ENCODE measurements at regions not wholly inside any gene's neighbourhood (a gene's known extent, or its start where the extent isn't known, plus 50 kb on each side); places are given as distances from the start of the nearest gene placed in this dataset.
"Not testable (repeated sequence)": the region's sequence is repeated elsewhere in the genome, so short reads cannot be mapped to it uniquely, and the experiment has no call there.

DNA sequence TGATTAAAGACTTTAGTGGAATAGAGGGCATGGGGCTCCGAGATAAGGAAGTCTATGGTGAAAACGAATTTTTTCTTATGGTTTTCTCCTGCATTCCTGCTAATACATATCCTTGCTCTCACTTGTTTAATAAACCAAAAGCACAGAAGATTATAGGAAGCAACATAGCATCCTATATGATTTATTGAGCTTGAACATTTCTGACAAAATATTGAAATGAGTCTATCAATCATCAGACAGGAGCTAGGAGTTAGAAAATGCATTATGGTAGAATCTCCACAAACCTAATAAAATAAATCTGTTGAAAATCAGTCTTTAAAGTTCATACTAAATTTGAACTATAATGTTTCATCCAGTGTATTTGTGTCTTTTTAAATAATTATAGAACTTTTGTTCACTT is 554.6 kb upstream of the RGMB start:
- no peak overlapping the region for H3K27ac Mint-ChIP-seq
- DNase-seq (no peak), ATAC-seq (no peak)
- no peaks in the 10 kb centered on the region for H3K36me3 Mint-ChIP-seq (ENCODE audit: low read depth)
- no peak overlapping the region for H3K4me3 Mint-ChIP-seq
- H3K27me3 Mint-ChIP-seq = peaks cover 5% of the 10 kb centered on the region
- H3K4me1 Mint-ChIP-seq = no peaks in the 10 kb centered on the region
- no peaks in the 10 kb centered on the region for H3K9me3 ChIP-seq (ENCODE audit: control insufficient read depth, low read length, poor library complexity, severe bottlenecking)

DNA sequence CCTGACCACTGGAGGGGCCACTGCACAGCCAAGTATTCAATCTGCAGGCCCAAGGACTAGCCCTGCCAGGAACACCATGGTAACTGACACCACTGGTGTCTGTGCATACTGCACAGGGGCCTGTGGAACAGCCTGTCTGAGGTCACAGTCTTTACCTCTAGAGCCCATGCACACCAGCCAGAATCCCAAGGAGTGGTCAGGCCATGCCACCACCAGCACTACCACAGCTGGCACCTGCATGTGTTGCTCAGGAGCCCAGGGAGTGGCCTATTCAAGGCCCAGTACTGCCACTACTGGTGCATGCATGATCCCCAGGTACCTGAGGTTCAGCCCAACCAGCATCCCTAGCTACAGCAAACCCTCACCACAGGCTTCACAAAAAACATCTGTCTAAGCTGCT is 546.0 kb upstream of the RGMB start:
- Mint-ChIP-seq H3K36me3 (ENCODE audit: low read depth) (no peaks in the 10 kb centered on the region), H3K27ac (no peak overlapping the region), H3K4me3 (no peak overlapping the region), H3K4me1 (no peaks in the 10 kb centered on the region), H3K27me3 (no peaks in the 10 kb centered on the region)
- DNase-seq (no peak), ATAC-seq (no peak)
- H3K9me3 ChIP-seq (ENCODE audit: control insufficient read depth, low read length, poor library complexity, severe bottlenecking) = peaks cover 2% of the 10 kb centered on the region

DNA sequence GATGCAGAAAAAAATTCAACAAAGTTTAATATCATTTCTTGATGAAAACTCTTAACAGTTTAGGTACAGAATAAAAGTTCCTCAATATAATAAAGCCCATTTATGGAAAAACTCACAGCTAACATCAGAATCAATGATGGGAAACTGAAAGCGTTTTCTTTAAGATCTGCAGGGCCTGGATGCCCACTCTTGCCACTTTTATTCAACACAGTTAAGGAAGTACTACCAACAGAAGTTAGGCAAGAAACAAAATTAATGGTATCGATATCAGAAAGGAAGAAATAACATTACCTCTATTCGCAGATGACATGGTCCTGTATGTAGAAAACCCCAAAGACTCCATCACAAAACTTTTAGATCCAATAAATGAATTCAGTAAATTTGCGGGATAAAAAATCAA is 542.4 kb upstream of the RGMB start:
- Mint-ChIP-seq H3K27ac (no peak overlapping the region), H3K27me3 (no peaks in the 10 kb centered on the region), H3K4me3 (no peak overlapping the region), H3K4me1 (no peaks in the 10 kb centered on the region), H3K36me3 (ENCODE audit: low read depth) (no peaks in the 10 kb centered on the region)
- DNase-seq (no peak), ATAC-seq (no peak)
- H3K9me3 ChIP-seq (ENCODE audit: control insufficient read depth, low read length, poor library complexity, severe bottlenecking) = peaks cover 2% of the 10 kb centered on the region

DNA sequence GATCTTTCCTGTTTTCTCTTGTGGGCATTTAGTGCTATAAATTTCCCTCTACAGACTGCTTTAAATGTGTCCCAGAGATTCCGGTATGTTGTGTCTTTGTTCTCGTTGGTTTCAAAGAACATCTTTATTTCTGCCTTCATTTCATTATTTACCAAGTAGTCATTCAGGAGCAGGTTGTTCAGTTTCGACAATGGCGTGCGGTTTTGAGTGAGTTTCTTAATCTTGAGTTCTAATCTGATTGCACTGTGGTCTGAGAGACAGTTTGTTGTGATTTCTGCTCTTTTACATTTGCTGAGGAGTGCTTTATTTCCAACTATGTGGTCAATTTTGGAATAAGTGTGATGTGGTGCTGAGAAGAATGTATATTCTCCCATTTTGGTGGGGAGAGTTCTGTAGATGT is 535.7 kb upstream of the RGMB start:
- not testable (repeated sequence) for H3K4me3 Mint-ChIP-seq; H3K4me1 Mint-ChIP-seq; H3K9me3 ChIP-seq (ENCODE audit: control insufficient read depth, low read length, poor library complexity, severe bottlenecking); H3K36me3 Mint-ChIP-seq (ENCODE audit: low read depth); ATAC-seq; H3K27me3 Mint-ChIP-seq; DNase-seq; H3K27ac Mint-ChIP-seq

DNA sequence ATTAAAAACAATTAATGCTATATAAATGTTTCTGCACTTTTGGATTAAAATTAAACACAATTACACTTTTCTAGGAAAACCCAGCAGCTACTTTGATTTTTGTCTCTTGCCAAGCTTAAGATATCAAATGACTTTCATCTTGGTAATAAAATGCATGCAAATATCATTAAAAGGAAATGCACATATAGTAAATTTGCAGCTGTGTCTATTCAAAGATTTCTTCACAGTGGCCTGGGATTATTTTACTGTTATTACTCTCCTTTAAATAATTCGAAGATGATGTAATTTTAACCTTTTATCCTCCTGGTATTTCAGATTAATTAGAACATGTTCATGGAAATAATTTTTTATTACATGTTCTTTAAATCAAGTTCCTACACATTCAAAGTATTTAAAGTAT is 529.5 kb upstream of the RGMB start:
- Mint-ChIP-seq H3K4me3 (no peak overlapping the region), H3K27me3 (no peaks in the 10 kb centered on the region), H3K27ac (no peak overlapping the region), H3K4me1 (no peaks in the 10 kb centered on the region), H3K36me3 (ENCODE audit: low read depth) (no peaks in the 10 kb centered on the region)
- no peak for DNase-seq
- H3K9me3 ChIP-seq (ENCODE audit: control insufficient read depth, low read length, poor library complexity, severe bottlenecking) = no peaks in the 10 kb centered on the region
- ATAC-seq = no peak

DNA sequence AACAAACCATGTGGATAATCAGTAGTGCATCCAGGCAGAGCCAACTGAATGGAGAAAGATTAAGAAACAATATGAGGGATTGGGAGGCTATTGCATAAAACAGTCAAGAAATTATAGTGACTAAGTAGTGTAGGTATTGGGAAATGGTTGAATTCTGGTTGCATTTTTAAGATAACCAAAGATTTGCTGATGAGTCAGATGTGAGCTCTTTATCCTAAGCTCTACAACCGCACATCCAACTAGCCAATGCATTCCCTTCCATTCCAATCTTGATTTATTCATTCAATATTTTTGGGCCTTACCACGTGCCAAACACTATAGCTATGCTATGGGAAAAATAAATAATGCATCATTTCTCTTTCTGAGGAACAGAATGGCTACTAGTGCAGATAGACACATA is 524.5 kb upstream of the RGMB start:
- Mint-ChIP-seq H3K27ac (no peak overlapping the region), H3K4me1 (no peaks in the 10 kb centered on the region), H3K4me3 (no peak overlapping the region), H3K27me3 (no peaks in the 10 kb centered on the region), H3K36me3 (ENCODE audit: low read depth) (no peaks in the 10 kb centered on the region)
- DNase-seq (no peak), ATAC-seq (no peak)
- no peaks in the 10 kb centered on the region for H3K9me3 ChIP-seq (ENCODE audit: control insufficient read depth, low read length, poor library complexity, severe bottlenecking)

DNA sequence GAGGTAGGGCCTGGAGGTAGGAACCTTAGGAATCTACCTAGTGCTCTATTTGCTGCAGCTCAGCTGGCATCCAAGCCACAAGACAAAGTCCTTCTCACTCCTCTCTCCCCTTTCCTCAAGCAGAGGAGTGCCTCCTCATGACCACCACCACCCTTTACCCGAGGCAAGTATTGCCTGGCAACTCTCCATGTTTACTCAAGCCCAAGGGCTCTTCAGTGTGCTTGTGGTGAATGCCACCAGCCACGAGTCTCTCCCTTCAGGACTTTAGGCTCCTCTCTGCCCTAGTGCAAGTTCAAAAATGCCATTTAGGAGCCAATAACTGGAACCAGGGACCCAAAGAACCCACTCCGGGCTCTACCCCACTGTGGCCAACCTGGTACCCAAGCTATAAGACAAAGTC is 514.5 kb upstream of the RGMB start:
- ATAC-seq = no peak

DNA sequence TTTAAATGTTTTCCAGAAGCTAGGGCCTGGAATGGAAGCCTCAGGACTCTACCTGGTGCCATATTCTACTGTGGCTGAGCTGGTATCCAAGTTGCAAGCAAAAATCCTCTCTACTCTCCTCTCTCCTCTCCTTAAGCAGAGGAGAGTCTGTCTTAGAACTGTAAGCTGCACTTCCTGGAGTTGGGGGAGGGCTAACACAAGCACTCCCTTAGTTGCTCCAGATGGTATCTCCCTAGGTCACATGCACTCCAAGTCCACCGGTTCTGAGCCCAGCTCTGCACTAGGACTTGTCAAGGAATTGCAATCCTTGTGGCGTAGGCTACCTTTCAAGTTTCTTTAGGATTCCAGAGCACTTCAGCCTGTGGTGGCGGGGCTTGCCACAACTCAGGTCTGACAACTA is 513.9 kb upstream of the RGMB start:
- no peak overlapping the region for H3K27ac Mint-ChIP-seq
- DNase-seq = no peak
- no peaks in the 10 kb centered on the region for H3K9me3 ChIP-seq (ENCODE audit: control insufficient read depth, low read length, poor library complexity, severe bottlenecking)
- no peak for ATAC-seq
- H3K4me1 Mint-ChIP-seq = no peaks in the 10 kb centered on the region
- no peaks in the 10 kb centered on the region for H3K27me3 Mint-ChIP-seq
- no peak overlapping the region for H3K4me3 Mint-ChIP-seq
- H3K36me3 Mint-ChIP-seq (ENCODE audit: low read depth) = no peaks in the 10 kb centered on the region

More for the DNA sequence above, 514.5 kb upstream of the RGMB start:
- H3K36me3 Mint-ChIP-seq (ENCODE audit: low read depth) = no peaks in the 10 kb centered on the region
- DNase-seq = no peak
- H3K9me3 ChIP-seq (ENCODE audit: control insufficient read depth, low read length, poor library complexity, severe bottlenecking) = no peaks in the 10 kb centered on the region
- H3K4me1 Mint-ChIP-seq = no peaks in the 10 kb centered on the region
- no peak overlapping the region for H3K4me3 Mint-ChIP-seq
- no peak overlapping the region for H3K27ac Mint-ChIP-seq
- H3K27me3 Mint-ChIP-seq = no peaks in the 10 kb centered on the region

DNA sequence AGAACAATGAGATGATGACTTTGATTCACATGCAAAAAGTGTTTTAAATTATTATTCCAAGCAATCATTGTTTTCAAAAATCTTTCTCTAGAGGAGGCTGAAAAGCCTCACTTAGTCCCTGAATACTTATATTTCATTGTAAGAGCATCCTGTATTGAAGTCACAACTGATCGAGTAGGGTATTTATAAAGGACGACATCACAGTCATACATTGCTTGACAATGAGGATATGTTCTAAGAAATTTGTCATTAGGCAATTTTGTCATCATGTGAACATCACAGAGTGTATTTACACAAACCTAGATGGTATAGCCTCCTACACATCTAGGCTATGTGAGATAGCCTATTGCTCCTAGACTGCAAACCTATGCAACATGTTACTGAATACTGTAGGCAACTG is 510.4 kb upstream of the RGMB start:
- H3K9me3 ChIP-seq (ENCODE audit: control insufficient read depth, low read length, poor library complexity, severe bottlenecking) = no peaks in the 10 kb centered on the region
- Mint-ChIP-seq H3K4me1 (no peaks in the 10 kb centered on the region), H3K4me3 (no peak overlapping the region), H3K36me3 (ENCODE audit: low read depth) (no peaks in the 10 kb centered on the region), H3K27me3 (no peaks in the 10 kb centered on the region), H3K27ac (no peak overlapping the region)
- DNase-seq = no peak
- ATAC-seq = no peak

DNA sequence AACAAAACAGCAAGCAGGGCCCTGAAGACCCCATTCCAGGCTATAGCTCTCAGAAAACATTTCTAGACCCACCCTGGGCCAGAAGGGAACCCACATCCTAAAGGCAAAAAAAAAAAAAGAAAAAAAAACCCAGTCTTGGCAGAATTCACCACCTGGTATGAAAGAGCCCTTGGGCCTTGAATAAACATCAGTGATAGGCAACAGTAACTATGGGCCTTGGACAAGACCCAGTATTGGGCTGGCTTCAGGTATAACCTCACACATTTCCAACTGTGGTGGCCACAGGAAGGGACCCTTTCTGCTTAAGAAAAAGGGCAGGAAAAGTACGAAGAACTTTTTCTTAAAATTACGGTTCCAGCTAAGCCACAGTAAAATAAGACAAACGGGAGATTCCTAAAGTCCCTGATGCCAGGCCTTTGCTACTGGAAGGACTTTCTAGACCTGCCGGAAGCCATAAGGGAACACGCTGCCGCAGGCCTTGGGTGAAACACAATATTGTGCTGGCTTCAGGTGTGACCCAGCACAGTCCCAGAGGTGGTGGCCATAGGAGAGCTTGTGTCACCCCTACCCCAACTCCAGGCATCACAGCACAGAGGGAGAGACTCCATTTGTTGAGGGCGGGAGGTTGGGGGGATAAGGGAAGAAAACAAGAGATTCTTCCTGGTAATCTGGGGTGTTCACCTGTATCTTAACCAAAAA is 505.2 kb upstream of the RGMB start:
- Mint-ChIP-seq H3K4me1 (no peaks in the 10 kb centered on the region), H3K4me3 (no peak overlapping the region), H3K27ac (no peak overlapping the region), H3K27me3 (no peaks in the 10 kb centered on the region), H3K36me3 (ENCODE audit: low read depth) (no peaks in the 10 kb centered on the region)
- H3K9me3 ChIP-seq (ENCODE audit: control insufficient read depth, low read length, poor library complexity, severe bottlenecking) = no peaks in the 10 kb centered on the region
- DNase-seq (no peak), ATAC-seq (no peak)

DNA sequence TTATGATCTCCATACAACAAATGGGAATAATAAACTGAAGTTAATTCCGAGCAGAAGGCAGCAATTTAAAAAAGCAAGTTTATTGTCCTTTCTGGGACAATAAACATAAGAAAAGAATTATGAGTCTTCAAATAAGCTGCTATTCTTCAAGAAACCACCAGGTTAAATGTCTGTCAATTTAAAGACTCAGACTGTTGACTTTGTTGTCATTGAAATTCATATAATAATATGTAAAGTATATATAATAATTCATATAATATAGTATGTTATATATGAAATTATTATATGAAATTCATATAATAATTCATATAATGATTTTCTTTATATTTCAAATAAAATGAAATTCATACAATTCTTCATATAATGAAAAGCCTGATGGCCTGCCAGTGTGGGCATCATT is 497.5 kb upstream of the RGMB start:
- H3K4me1 Mint-ChIP-seq = no peaks in the 10 kb centered on the region
- ATAC-seq = no peak
- DNase-seq = no peak
- no peaks in the 10 kb centered on the region for H3K9me3 ChIP-seq (ENCODE audit: control insufficient read depth, low read length, poor library complexity, severe bottlenecking)
- no peak overlapping the region for H3K4me3 Mint-ChIP-seq
- H3K27ac Mint-ChIP-seq = no peak overlapping the region
- H3K27me3 Mint-ChIP-seq = no peaks in the 10 kb centered on the region
- no peaks in the 10 kb centered on the region for H3K36me3 Mint-ChIP-seq (ENCODE audit: low read depth)

DNA sequence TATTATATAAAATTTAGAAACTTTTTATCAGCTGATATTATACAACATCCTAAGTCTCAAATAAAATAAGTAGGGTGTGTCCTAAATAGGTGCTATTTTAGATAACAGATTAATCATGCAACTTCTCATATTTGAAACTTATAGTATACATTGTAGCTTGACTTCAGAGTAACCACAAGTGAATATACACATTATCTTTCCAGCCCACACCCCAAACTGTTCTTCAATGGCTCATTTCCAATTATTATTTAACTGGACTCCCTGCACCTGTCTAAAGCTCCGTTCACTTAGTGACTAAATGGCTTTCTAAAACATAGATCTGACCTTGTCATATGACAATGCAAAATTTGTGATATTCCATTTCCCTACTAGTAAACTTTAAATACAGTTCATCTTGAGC is 490.9 kb upstream of the RGMB start:
- Mint-ChIP-seq H3K27ac (no peak overlapping the region), H3K36me3 (ENCODE audit: low read depth) (no peaks in the 10 kb centered on the region), H3K27me3 (peaks cover 5% of the 10 kb centered on the region), H3K4me3 (no peak overlapping the region), H3K4me1 (no peaks in the 10 kb centered on the region)
- ATAC-seq (no peak), DNase-seq (no peak)
- no peaks in the 10 kb centered on the region for H3K9me3 ChIP-seq (ENCODE audit: control insufficient read depth, low read length, poor library complexity, severe bottlenecking)

DNA sequence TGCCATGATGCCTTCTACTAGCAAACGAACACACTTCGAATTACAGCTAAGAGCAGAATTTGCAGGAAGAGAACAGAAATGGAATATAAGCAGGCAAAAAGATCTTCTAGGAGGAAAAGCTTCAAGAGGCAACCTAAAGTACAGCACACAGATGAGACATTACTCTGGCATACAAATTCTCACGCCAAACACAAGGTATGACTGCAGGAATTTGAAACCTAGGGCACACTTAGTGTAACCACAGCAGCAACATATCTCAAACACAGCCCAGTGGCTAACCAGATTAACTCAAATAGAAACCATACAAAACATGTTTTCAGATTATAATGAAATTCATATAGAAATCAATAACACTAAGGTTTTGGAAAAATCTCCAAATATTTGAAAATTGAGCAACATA is 481.0 kb upstream of the RGMB start:
- no peak overlapping the region for H3K27ac Mint-ChIP-seq
- no peak for ATAC-seq

DNA sequence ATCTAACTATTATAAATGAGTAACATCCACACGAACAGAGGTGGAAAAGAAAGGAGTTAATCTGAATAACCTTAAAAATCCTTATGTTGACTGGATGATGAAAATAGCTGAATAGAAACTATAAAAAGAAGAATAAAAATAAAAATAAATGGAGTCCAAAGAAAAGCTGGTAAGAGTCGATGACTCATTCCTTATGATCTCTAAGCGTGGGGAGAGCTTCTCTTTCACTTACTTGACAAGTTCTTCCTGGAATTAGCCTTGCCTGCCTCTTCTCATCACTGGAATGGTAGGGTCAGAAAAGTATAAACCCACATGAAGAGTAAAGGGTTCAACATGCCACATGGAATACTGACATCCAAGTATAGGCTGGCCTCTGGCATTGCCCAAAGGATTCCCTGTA is 477.0 kb upstream of the RGMB start:
- no peak for DNase-seq
- H3K4me1 Mint-ChIP-seq = no peaks in the 10 kb centered on the region
- no peak for ATAC-seq
- no peak overlapping the region for H3K4me3 Mint-ChIP-seq
- H3K27ac Mint-ChIP-seq = no peak overlapping the region
- H3K27me3 Mint-ChIP-seq = peaks cover 19% of the 10 kb centered on the region
- no peaks in the 10 kb centered on the region for H3K9me3 ChIP-seq (ENCODE audit: control insufficient read depth, low read length, poor library complexity, severe bottlenecking)
- H3K36me3 Mint-ChIP-seq (ENCODE audit: low read depth) = no peaks in the 10 kb centered on the region

More for the DNA sequence above, 481.0 kb upstream of the RGMB start:
- H3K27me3 Mint-ChIP-seq = peaks cover 16% of the 10 kb centered on the region
- H3K4me1 Mint-ChIP-seq = no peaks in the 10 kb centered on the region
- H3K9me3 ChIP-seq (ENCODE audit: control insufficient read depth, low read length, poor library complexity, severe bottlenecking) = no peaks in the 10 kb centered on the region
- H3K4me3 Mint-ChIP-seq = no peak overlapping the region
- DNase-seq = no peak
- no peaks in the 10 kb centered on the region for H3K36me3 Mint-ChIP-seq (ENCODE audit: low read depth)
